IMR-90 (cell line): ENCODE measurements at regions not wholly inside any gene's neighbourhood (a gene's known extent, or its start where the extent isn't known, plus 50 kb on each side); places are given as distances from the start of the nearest gene placed in this dataset.

ENCODE experiments used
- CEBPB ChIP-seq: IDR thresholded peaks from 2 replicates; pipeline ENCODE4 v1.6.1; 2012; ENCODE audit warnings: low read depth, low read length, improper control_type of control experiment
- MAFK ChIP-seq: IDR thresholded peaks from 2 replicates; pipeline ENCODE4 v1.6.1; 2012; ENCODE audit warnings: low read depth, low read length, improper control_type of control experiment
- MAZ ChIP-seq: IDR thresholded peaks from 2 replicates; pipeline ENCODE4 v1.6.1; 2012; ENCODE audit warnings: low read depth, mild to moderate bottlenecking, low read length, improper control_type of control experiment, moderate library complexity, borderline replicate concordance
- POLR2A ChIP-seq: IDR thresholded peaks from 2 replicates; pipeline ENCODE4 v1.6.1; 2012; ENCODE audit warnings: mild to moderate bottlenecking, low read depth, low read length
- RFX5 ChIP-seq: IDR thresholded peaks from 2 replicates; pipeline ENCODE4 v1.8.0; 2012; ENCODE audit warnings: low read depth, mild to moderate bottlenecking, low read length, moderate library complexity
- SMC3 ChIP-seq: fragments of 150-350 bp; IDR thresholded peaks from 2 replicates; pipeline ENCODE4 v1.6.1; 2016; ENCODE audit warnings: low read depth, mild to moderate bottlenecking, antibody characterized with exemption, low read length, moderate library complexity
- USF2 ChIP-seq: fragments of 150-350 bp; IDR thresholded peaks from 2 replicates; pipeline ENCODE4 v1.6.1; 2017; ENCODE audit warnings: mild to moderate bottlenecking, antibody characterized with exemption, low read length, low read depth
- TF ChIP-seq, protein P1 (sequence below): conservative IDR thresholded peaks from 2 replicates; pipeline ENCODE4 v1.5.1; 2012; ENCODE audit warnings: mild to moderate bottlenecking, low read depth, low read length, improper control_type of control experiment

DNA sequence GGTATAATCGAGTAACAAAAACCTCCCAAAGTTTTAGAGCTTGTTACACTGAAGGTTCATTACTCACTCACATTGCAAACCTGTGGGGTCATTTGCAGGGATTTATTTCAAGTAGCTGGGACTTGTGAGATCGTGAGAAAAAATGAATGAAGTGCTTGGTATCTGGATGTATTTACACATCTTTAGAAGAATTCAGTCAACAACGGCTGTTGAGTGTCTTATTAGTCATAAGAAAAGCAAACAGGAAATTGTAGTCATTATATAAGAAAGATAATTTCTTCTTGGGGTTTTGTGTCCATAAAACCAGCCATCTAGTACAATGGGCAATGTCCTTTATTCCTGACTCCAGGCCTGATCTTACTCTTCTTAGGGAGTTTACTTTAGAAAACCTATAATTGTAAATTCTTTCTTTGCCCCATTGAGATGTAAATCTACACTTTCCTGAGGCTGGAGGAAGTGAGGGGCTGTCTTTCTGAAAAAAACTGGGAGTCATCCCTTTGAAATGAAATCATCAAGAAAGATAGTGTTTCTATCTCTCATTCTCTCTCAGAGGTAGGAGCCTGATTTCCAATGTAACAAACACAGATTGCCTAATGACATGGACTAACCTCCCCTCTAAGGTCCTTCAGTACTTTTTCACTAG lies 202.5 kb upstream of the ASCC3 start:
- TF ChIP-seq, protein P1, sequence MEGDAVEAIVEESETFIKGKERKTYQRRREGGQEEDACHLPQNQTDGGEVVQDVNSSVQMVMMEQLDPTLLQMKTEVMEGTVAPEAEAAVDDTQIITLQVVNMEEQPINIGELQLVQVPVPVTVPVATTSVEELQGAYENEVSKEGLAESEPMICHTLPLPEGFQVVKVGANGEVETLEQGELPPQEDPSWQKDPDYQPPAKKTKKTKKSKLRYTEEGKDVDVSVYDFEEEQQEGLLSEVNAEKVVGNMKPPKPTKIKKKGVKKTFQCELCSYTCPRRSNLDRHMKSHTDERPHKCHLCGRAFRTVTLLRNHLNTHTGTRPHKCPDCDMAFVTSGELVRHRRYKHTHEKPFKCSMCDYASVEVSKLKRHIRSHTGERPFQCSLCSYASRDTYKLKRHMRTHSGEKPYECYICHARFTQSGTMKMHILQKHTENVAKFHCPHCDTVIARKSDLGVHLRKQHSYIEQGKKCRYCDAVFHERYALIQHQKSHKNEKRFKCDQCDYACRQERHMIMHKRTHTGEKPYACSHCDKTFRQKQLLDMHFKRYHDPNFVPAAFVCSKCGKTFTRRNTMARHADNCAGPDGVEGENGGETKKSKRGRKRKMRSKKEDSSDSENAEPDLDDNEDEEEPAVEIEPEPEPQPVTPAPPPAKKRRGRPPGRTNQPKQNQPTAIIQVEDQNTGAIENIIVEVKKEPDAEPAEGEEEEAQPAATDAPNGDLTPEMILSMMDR = no peak
- TF ChIP-seq POLR2A (no peak), RFX5 (no peak), CEBPB (0 out of 2 replicates have a peak, but pooled peaks have one; percentile 25), MAFK (no peak), SMC3 (no peak), MAZ (no peak), USF2 (no peak)
